ENCODE measurements at regions not wholly inside any gene's neighbourhood (a gene's known extent, or its start where the extent isn't known, plus 50 kb on each side); places are given as distances from the start of the nearest gene placed in this dataset.

- H3K4me1 ChIP-seq (ENCODE audit: low read length): no peaks in the 10 kb centered on the region
Observed at GRCh38 chr7:13641714-13642113, 347.8 kb downstream of the ETV1 start.

DNA sequence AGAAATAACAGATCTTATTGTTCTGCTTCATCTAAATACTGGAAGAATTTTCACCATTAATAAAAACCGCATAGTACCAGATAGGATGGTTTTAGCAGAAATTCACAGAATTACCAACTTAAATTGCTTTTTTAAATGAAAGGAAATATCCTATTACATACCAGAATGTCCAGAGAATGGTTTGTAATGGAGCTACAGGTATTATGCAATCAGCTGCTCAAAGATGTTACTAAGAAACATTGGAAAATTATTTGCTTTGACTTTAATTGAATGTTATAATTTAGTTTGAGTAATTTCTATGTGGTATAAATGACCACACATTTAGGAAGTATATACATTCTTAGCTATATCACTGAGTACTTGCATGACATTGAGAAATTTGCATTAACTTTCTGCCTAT is 338.3 kb downstream of the ETV1 start:
- H3K9ac ChIP-seq (ENCODE audit: low read length): no peak overlapping the region
- H3K27me3 ChIP-seq (replicated peaks; ENCODE audit: insufficient read depth, low read length): no peaks in the 10 kb centered on the region
- no peak overlapping the region for H3K4me2 ChIP-seq (ENCODE audit: low read depth, low read length)
- no peaks in the 10 kb centered on the region for H3K79me2 ChIP-seq (ENCODE audit: low read length)
- no peaks in the 10 kb centered on the region for H3F3A ChIP-seq (ENCODE audit: insufficient read depth, low read length)
- no peak overlapping the region for H2AFZ ChIP-seq (ENCODE audit: low read length)
- TF ChIP-seq EZH2 (optimal IDR thresholded peaks at IDR 0.05; ENCODE audit: low read depth, low read length): no peak
- no peak for TF ChIP-seq EZH2phosphoT487 (IDR thresholded peaks at IDR 0.05; ENCODE audit: low read length)
- TF ChIP-seq, protein P1, sequence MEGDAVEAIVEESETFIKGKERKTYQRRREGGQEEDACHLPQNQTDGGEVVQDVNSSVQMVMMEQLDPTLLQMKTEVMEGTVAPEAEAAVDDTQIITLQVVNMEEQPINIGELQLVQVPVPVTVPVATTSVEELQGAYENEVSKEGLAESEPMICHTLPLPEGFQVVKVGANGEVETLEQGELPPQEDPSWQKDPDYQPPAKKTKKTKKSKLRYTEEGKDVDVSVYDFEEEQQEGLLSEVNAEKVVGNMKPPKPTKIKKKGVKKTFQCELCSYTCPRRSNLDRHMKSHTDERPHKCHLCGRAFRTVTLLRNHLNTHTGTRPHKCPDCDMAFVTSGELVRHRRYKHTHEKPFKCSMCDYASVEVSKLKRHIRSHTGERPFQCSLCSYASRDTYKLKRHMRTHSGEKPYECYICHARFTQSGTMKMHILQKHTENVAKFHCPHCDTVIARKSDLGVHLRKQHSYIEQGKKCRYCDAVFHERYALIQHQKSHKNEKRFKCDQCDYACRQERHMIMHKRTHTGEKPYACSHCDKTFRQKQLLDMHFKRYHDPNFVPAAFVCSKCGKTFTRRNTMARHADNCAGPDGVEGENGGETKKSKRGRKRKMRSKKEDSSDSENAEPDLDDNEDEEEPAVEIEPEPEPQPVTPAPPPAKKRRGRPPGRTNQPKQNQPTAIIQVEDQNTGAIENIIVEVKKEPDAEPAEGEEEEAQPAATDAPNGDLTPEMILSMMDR (IDR thresholded peaks at IDR 0.05; ENCODE audit: low read length): no peak
- DNase-seq: no peak
- no peaks in the 10 kb centered on the region for H3K9me2 ChIP-seq (replicated peaks; ENCODE audit: insufficient read depth, low read length)
- H3K4me1 ChIP-seq (ENCODE audit: low read length): no peaks in the 10 kb centered on the region
- H4K20me1 ChIP-seq (ENCODE audit: insufficient read depth, low read length): no peaks in the 10 kb centered on the region
- no peak overlapping the region for H3K27ac ChIP-seq (ENCODE audit: low read length)
- no peaks in the 10 kb centered on the region for H3K9me3 ChIP-seq (replicated peaks; ENCODE audit: insufficient read depth, low read length)
- H3K36me3 ChIP-seq (replicated peaks; ENCODE audit: insufficient read depth, low read length): no peaks in the 10 kb centered on the region
- H3K4me3 ChIP-seq (ENCODE audit: low read length): no peak overlapping the region

More at GRCh38 chr7:13641714-13642113, 347.8 kb downstream of the ETV1 start:
- TF ChIP-seq EZH2 (optimal IDR thresholded peaks at IDR 0.05; ENCODE audit: low read depth, low read length): no peak
- TF ChIP-seq, protein P1 (IDR thresholded peaks at IDR 0.05; ENCODE audit: low read length): no peak
- no peak for TF ChIP-seq EZH2phosphoT487 (IDR thresholded peaks at IDR 0.05; ENCODE audit: low read length)
- no peak overlapping the region for H3K27ac ChIP-seq (ENCODE audit: low read length)
- H3K79me2 ChIP-seq (ENCODE audit: low read length): no peaks in the 10 kb centered on the region
- H3K36me3 ChIP-seq (replicated peaks; ENCODE audit: insufficient read depth, low read length): no peaks in the 10 kb centered on the region
- no peaks in the 10 kb centered on the region for H3F3A ChIP-seq (ENCODE audit: insufficient read depth, low read length)
- H4K20me1 ChIP-seq (ENCODE audit: insufficient read depth, low read length): no peaks in the 10 kb centered on the region
- H3K4me2 ChIP-seq (ENCODE audit: low read depth, low read length): no peak overlapping the region
- no peak overlapping the region for H3K4me3 ChIP-seq (ENCODE audit: low read length)
- no peak overlapping the region for H2AFZ ChIP-seq (ENCODE audit: low read length)
- H3K9ac ChIP-seq (ENCODE audit: low read length): no peak overlapping the region
- no peaks in the 10 kb centered on the region for H3K9me3 ChIP-seq (replicated peaks; ENCODE audit: insufficient read depth, low read length)
- no peaks in the 10 kb centered on the region for H3K27me3 ChIP-seq (replicated peaks; ENCODE audit: insufficient read depth, low read length)
- no peak for DNase-seq
- no peaks in the 10 kb centered on the region for H3K9me2 ChIP-seq (replicated peaks; ENCODE audit: insufficient read depth, low read length)

DNA sequence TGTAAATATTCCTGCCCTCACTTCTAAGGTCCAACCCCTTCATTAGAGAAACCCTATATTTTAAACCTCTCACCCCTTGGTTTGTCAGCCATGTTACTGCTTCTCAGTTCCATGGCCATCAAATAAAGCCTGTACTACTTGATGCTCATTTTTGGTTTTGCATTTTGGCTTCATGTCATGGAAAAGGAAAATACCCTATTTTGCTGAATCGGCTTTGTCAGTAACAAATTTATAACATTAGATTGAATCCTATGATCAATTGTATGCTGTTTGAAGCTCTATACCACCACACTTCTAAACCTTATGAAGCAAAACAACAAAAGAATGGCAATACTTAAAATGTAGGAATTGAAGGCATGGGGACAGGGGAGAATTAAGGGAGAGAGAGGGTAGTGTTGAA is 333.1 kb downstream of the ETV1 start:
- 0 out of 2 replicates have a peak, but pooled peaks cover 2% of the 10 kb centered on the region for H3K9me3 ChIP-seq (replicated peaks; ENCODE audit: insufficient read depth, low read length)
- H3F3A ChIP-seq (ENCODE audit: insufficient read depth, low read length): no peaks in the 10 kb centered on the region
- no peaks in the 10 kb centered on the region for H3K79me2 ChIP-seq (ENCODE audit: low read length)
- no peak for DNase-seq
- H3K27ac ChIP-seq (ENCODE audit: low read length): no peak overlapping the region
- no peaks in the 10 kb centered on the region for H3K4me1 ChIP-seq (ENCODE audit: low read length)
- no peaks in the 10 kb centered on the region for H4K20me1 ChIP-seq (ENCODE audit: insufficient read depth, low read length)
- H3K4me3 ChIP-seq (ENCODE audit: low read length): no peak overlapping the region
- no peak overlapping the region for H3K9ac ChIP-seq (ENCODE audit: low read length)
- H3K36me3 ChIP-seq (replicated peaks; ENCODE audit: insufficient read depth, low read length): no peaks in the 10 kb centered on the region
- no peak for TF ChIP-seq EZH2 (optimal IDR thresholded peaks at IDR 0.05; ENCODE audit: low read depth, low read length)
- TF ChIP-seq EZH2phosphoT487 (IDR thresholded peaks at IDR 0.05; ENCODE audit: low read length): no peak
- TF ChIP-seq, protein P1 (IDR thresholded peaks at IDR 0.05; ENCODE audit: low read length): no peak
- H3K4me2 ChIP-seq (ENCODE audit: low read depth, low read length): no peak overlapping the region
- H2AFZ ChIP-seq (ENCODE audit: low read length): no peak overlapping the region
- no peaks in the 10 kb centered on the region for H3K27me3 ChIP-seq (replicated peaks; ENCODE audit: insufficient read depth, low read length)
- no peaks in the 10 kb centered on the region for H3K9me2 ChIP-seq (replicated peaks; ENCODE audit: insufficient read depth, low read length)
